Loucy (cell line): ENCODE measurements at regions not wholly inside any gene's neighbourhood (a gene's known extent, or its start where the extent isn't known, plus 50 kb on each side); places are given as distances from the start of the nearest gene placed in this dataset.

ENCODE experiments used
- H2AFZ ChIP-seq: fragments of 200-600 bp; sonication (generic); 2 replicates; pipeline ENCODE4 v1.6.0; 2016; ENCODE audit warnings: antibody characterized with exemption, mild to moderate bottlenecking, low read length, moderate library complexity
- H3F3A ChIP-seq: fragments of 200-600 bp; 2 replicates; pipeline ENCODE4 v1.6.0; 2016; ENCODE audit warnings: antibody characterized with exemption, low read depth, mild to moderate bottlenecking
- H3K27me3 ChIP-seq: fragments of 200-600 bp; sonication (generic); 2 replicates; pipeline ENCODE4 v1.6.1; 2014; ENCODE audit warnings: low read length, mild to moderate bottlenecking; ENCODE audit not compliant: insufficient read depth, poor library complexity, severe bottlenecking
- H3K36me3 ChIP-seq: fragments of 200-600 bp; sonication (generic); 2 replicates; pipeline ENCODE4 v1.6.1; 2016; ENCODE audit warnings: low read length; ENCODE audit not compliant: insufficient read depth
- H3K4me1 ChIP-seq: fragments of 200-600 bp; sonication (generic); 2 replicates; pipeline ENCODE4 v1.5.1; 2014; ENCODE audit warnings: low read length, mild to moderate bottlenecking; ENCODE audit not compliant: insufficient read depth, poor library complexity, severe bottlenecking
- H3K4me2 ChIP-seq: fragments of 200-600 bp; sonication (generic); 2 replicates; pipeline ENCODE4 v1.6.0; 2014; ENCODE audit warnings: antibody characterized with exemption, low read length, low read depth, mild to moderate bottlenecking; ENCODE audit not compliant: poor library complexity, severe bottlenecking
- H3K4me3 ChIP-seq: fragments of 200-600 bp; sonication (generic); 2 replicates; pipeline ENCODE4 v1.5.1; 2014; ENCODE audit warnings: low read length, mild to moderate bottlenecking, mixed read lengths; ENCODE audit not compliant: poor library complexity, severe bottlenecking
- H3K79me2 ChIP-seq: fragments of 200-600 bp; sonication (generic); 2 replicates; pipeline ENCODE4 v1.6.1; 2014; ENCODE audit warnings: low read length; ENCODE audit not compliant: insufficient read depth
- H3K9ac ChIP-seq: fragments of 200-600 bp; sonication (generic); 2 replicates; pipeline ENCODE4 v1.6.0; 2014; ENCODE audit warnings: mild to moderate bottlenecking, low read depth, low read length, moderate library complexity; ENCODE audit not compliant: poor library complexity, severe bottlenecking
- H3K9me2 ChIP-seq: fragments of 200-600 bp; sonication (generic); replicated peaks from 2 replicates; pipeline ENCODE4 v1.6.1; 2016; ENCODE audit warnings: low read depth, low read length, mixed read lengths
- H3K9me3 ChIP-seq: fragments of 200-600 bp; sonication (generic); 2 replicates; pipeline ENCODE4 v1.6.1; 2014; ENCODE audit warnings: mild to moderate bottlenecking, antibody characterized with exemption, low read length, low read depth; ENCODE audit not compliant: insufficient read depth
- H4K20me1 ChIP-seq: fragments of 200-600 bp; sonication (generic); 2 replicates; pipeline ENCODE4 v1.6.0; 2014; ENCODE audit warnings: antibody characterized with exemption, low read length, mild to moderate bottlenecking; ENCODE audit not compliant: insufficient read depth, poor library complexity, severe bottlenecking
- EZH2phosphoT487 ChIP-seq: fragments of 200-600 bp; IDR thresholded peaks from 2 replicates; pipeline ENCODE4 v1.6.1; 2018; ENCODE audit warnings: antibody characterized with exemption, mild to moderate bottlenecking, moderate library complexity, borderline replicate concordance
- TF ChIP-seq, protein P1 (sequence below): fragments of 200-600 bp; sonication (generic); conservative IDR thresholded peaks from 2 replicates; pipeline ENCODE4 v1.5.1; 2014; ENCODE audit warnings: mild to moderate bottlenecking, antibody characterized with exemption, low read length

DNA sequence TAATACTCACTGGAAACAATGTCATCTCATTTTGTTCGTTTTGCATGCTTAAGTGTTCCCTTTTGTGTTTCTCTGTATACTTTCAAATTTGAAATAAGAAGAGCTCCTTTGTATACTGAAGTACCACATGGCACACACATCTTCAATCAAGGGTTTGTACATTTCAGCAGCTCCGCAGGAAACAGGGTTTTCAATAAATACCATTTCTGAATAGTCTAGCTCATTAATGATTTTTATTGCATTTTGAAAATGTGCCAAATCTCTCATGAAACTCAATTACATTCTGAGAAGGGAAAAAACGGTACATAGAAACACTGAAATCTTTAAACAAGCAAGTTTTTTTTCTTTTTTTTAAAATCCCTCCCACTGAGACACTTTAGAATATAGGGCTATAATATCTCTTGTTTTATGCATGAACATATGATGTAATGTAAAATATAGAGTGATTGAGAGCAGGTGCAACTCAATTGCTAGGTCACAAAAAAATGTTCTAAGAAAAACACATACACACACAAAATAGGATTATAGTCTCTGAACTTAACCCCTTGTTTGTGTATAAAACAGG, 914.2 kb upstream of the PCDH7 start:
- Histone ChIP-seq H3K9me2 (no peaks in the 10 kb centered on the region), H3K27me3 (no peaks in the 10 kb centered on the region), H3K4me3 (no peak overlapping the region), H3K9me3 (no peaks in the 10 kb centered on the region; the same call in 1 of the 2 replicates), H3K4me2 (no peak overlapping the region), H3K36me3 (no peaks in the 10 kb centered on the region), H3F3A (no peaks in the 10 kb centered on the region), H3K79me2 (no peaks in the 10 kb centered on the region), H4K20me1 (no peaks in the 10 kb centered on the region), H2AFZ (no peak overlapping the region), H3K9ac (no peak overlapping the region), H3K4me1 (no peaks in the 10 kb centered on the region)
- TF ChIP-seq, protein P1, sequence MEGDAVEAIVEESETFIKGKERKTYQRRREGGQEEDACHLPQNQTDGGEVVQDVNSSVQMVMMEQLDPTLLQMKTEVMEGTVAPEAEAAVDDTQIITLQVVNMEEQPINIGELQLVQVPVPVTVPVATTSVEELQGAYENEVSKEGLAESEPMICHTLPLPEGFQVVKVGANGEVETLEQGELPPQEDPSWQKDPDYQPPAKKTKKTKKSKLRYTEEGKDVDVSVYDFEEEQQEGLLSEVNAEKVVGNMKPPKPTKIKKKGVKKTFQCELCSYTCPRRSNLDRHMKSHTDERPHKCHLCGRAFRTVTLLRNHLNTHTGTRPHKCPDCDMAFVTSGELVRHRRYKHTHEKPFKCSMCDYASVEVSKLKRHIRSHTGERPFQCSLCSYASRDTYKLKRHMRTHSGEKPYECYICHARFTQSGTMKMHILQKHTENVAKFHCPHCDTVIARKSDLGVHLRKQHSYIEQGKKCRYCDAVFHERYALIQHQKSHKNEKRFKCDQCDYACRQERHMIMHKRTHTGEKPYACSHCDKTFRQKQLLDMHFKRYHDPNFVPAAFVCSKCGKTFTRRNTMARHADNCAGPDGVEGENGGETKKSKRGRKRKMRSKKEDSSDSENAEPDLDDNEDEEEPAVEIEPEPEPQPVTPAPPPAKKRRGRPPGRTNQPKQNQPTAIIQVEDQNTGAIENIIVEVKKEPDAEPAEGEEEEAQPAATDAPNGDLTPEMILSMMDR, result no peak
- no peak for TF ChIP-seq EZH2phosphoT487

GRCh38 chr4:29817961-29818360, 902.2 kb upstream of the PCDH7 start:
- Histone ChIP-seq H3K9me3 (no peaks in the 10 kb centered on the region), H3K4me3 (no peak overlapping the region), H2AFZ (no peak overlapping the region), H3K9ac (no peak overlapping the region), H3K79me2 (no peaks in the 10 kb centered on the region), H3K36me3 (no peaks in the 10 kb centered on the region), H4K20me1 (no peaks in the 10 kb centered on the region), H3K4me1 (no peaks in the 10 kb centered on the region), H3F3A (no peaks in the 10 kb centered on the region), H3K9me2 (no peaks in the 10 kb centered on the region), H3K27me3 (no peaks in the 10 kb centered on the region), H3K4me2 (no peak overlapping the region)
- no peak for TF ChIP-seq EZH2phosphoT487
- TF ChIP-seq, protein P1, result no peak

DNA sequence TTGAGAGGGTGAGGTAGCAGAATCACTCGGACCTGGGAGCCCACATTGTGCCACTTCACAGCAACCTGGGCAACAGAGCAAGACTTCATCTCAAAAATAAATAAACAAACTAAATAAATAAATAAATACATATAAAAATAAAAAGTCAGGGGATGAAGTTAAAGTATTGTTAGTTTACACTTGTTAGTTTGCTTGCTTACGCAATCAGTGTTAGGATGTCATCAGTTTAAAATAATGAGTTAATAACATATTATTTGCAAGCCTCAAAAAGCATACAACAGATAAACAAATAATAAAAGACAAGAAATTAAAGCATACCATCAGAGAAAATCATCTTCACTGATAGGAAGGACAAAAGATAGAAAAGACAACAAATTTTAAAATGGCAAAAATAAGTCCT, 891.1 kb upstream of the PCDH7 start:
- H3K4me1 ChIP-seq, result no peaks in the 10 kb centered on the region
- H3F3A ChIP-seq, result no peaks in the 10 kb centered on the region
- H3K9me2 ChIP-seq, result no peaks in the 10 kb centered on the region
- H2AFZ ChIP-seq, result no peak overlapping the region
- no peaks in the 10 kb centered on the region for H3K9me3 ChIP-seq
- no peaks in the 10 kb centered on the region for H3K27me3 ChIP-seq
- H3K79me2 ChIP-seq, result no peaks in the 10 kb centered on the region
- no peaks in the 10 kb centered on the region for H4K20me1 ChIP-seq
- no peak overlapping the region for H3K4me2 ChIP-seq
- no peak overlapping the region for H3K9ac ChIP-seq
- TF ChIP-seq, protein P1, result no peak
- TF ChIP-seq EZH2phosphoT487, result no peak
- H3K4me3 ChIP-seq, result no peak overlapping the region
- no peaks in the 10 kb centered on the region for H3K36me3 ChIP-seq
